K562 (cell line): ENCODE measurements at regions not wholly inside any gene's neighbourhood (a gene's known extent, or its start where the extent isn't known, plus 50 kb on each side); places are given as distances from the start of the nearest gene placed in this dataset.

Source experiments
- ATAC-seq: fragments of 200-7000 bp; cut with Tn5 transposase; 3 replicates; pipeline ENCODE4 v1.9.1; 2020; ENCODE audit warnings: moderate library complexity
- BruUV-seq: library from RNA; stranded (reverse); fragments of 400-500 nt; replicated peaks from 2 replicates; lab custom pipeline; 2021; lab: Mats Ljungman, UMichigan
- CTCF ChIA-PET: fragments of 300-600 bp; formaldehyde crosslinking; extraction: SDS; loops from one replicate; lab custom pipeline; 2021; ENCODE audit warnings: low intra/inter-chr PET ratio; lab: Yijun Ruan, JAX
- POLR2A ChIA-PET: fragments of 300-600, 350-650 bp; sonication (Branson Sonifier 250); formaldehyde crosslinking; extraction: SDS; loops from one replicate; lab custom pipeline; 2021; ENCODE audit warnings: antibody characterized with exemption, inconsistent platforms; lab: Yijun Ruan, JAX
- DNase-seq, 4 experiments: peaks; one replicate each; pipeline versions ENCODE4 v3.0.0 to v3.0.0-alpha.2; 2011 to 2018; ENCODE audit warnings: low spot score in 3 of 4, mixed read lengths in 3 of 4; ENCODE audit errors: extremely low read depth in 1 of 4
- FAIRE-seq: peaks from 2 replicates; lab custom pipeline; 2011; peaks lifted over from hg19 to GRCh38; lab: Jason Lieb, UNC
- H2AFZ ChIP-seq: 2 replicates; pipeline ENCODE4 v1.6.0; 2011; ENCODE audit warnings: low read depth, low read length, control low read depth, inconsistent platforms
- H3K27ac ChIP-seq: fragments of 200-600 bp; 3 replicates; pipeline ENCODE4 v1.8.0; 2011; ENCODE audit warnings: low read depth, mild to moderate bottlenecking, control low read depth, inconsistent platforms, low read length, moderate library complexity, mixed read lengths; ENCODE audit errors: extremely low read depth
- H3K27me3 ChIP-seq, 2 experiments: fragments of 300-600 bp in 1 of 2; 2 replicates in 1 of 2; 3 replicates in 1 of 2; pipeline versions ENCODE4 v1.6.0 to v1.8.0; 2011; ENCODE audit warnings: inconsistent platforms in 2 of 2, low read length in 2 of 2, mild to moderate bottlenecking in 1 of 2, mixed read lengths in 1 of 2, moderate library complexity in 1 of 2; ENCODE audit not compliant: control insufficient read depth in 2 of 2, insufficient read depth in 2 of 2
- H3K36me3 ChIP-seq: fragments of 300-600 bp; 3 replicates; pipeline ENCODE4 v1.8.0; 2011; ENCODE audit warnings: mild to moderate bottlenecking, low read length, inconsistent platforms; ENCODE audit not compliant: control insufficient read depth, insufficient read depth
- H3K4me1 ChIP-seq, 2 experiments: fragments of 200-600 bp in 1 of 2; replicated peaks in 1 of 2; 2 replicates in 1 of 2; 3 replicates in 1 of 2; pipeline versions ENCODE4 v1.5.1 to v1.8.0; 2011; ENCODE audit warnings: inconsistent platforms in 2 of 2, low read length in 2 of 2, mild to moderate bottlenecking in 1 of 2, mixed read lengths in 1 of 2, moderate library complexity in 1 of 2; ENCODE audit not compliant: control insufficient read depth in 2 of 2, insufficient read depth in 2 of 2
- H3K4me2 ChIP-seq: 2 replicates; pipeline ENCODE4 v1.6.1; 2011; ENCODE audit warnings: low read length, control low read depth, inconsistent platforms, mixed read lengths; ENCODE audit not compliant: insufficient read depth
- H3K4me3 ChIP-seq: fragments of 200-600 bp; sonication (generic), shearing (Covaris generic); 2 replicates; pipeline ENCODE4 v1.5.1; 2016; ENCODE audit warnings: control low read depth, inconsistent platforms
- H3K79me2 ChIP-seq: fragments of 200-600 bp; 3 replicates; pipeline ENCODE4 v1.8.0; 2011; ENCODE audit warnings: low read length, inconsistent platforms; ENCODE audit not compliant: control insufficient read depth, insufficient read depth
- H3K9ac ChIP-seq, 2 experiments: 2 replicates each; pipeline versions ENCODE4 v1.6.0 to v1.6.1; 2011; ENCODE audit warnings: low read depth in 2 of 2, low read length in 2 of 2, control low read depth in 1 of 2, inconsistent platforms in 1 of 2, mild to moderate bottlenecking in 1 of 2, mixed read lengths in 1 of 2; ENCODE audit not compliant: insufficient read depth in 1 of 2
- H3K9me1 ChIP-seq: one replicate; pipeline ENCODE4 v1.6.0; 2011; ENCODE audit warnings: inconsistent platforms, mild to moderate bottlenecking, low read length, moderate library complexity; ENCODE audit not compliant: control insufficient read depth, insufficient read depth
- H3K9me3 ChIP-seq: replicated peaks from 2 replicates; pipeline ENCODE4 v1.5.1; 2011; ENCODE audit warnings: low read depth, low read length, inconsistent platforms; ENCODE audit not compliant: control insufficient read depth, insufficient read depth
- H4K20me1 ChIP-seq: replicated peaks from 2 replicates; pipeline ENCODE4 v1.6.1; 2011; ENCODE audit warnings: low read length, inconsistent platforms, mixed read lengths; ENCODE audit not compliant: control insufficient read depth, insufficient read depth
- CREM ChIP-seq: IDR thresholded peaks from 2 replicates; pipeline ENCODE4 v1.6.1; 2014; ENCODE audit warnings: antibody characterized with exemption, low read depth
- ELF4 ChIP-seq: fragments of 450-650 bp; formaldehyde crosslinking; IDR thresholded peaks from 2 replicates; pipeline ENCODE4 v1.4.0; 2022; ENCODE audit warnings: missing genetic modification characterization
- ETV6 ChIP-seq, 3 experiments: fragments of 150-350 bp in 1 of 3; sonication (generic) in 1 of 3; formaldehyde crosslinking in 1 of 3; IDR thresholded peaks; 2 replicates each; pipeline versions ENCODE4 v1.6.1 to v1.8.0; 2014 to 2022; ENCODE audit warnings: borderline replicate concordance in 2 of 3, low read depth in 2 of 3, antibody characterized with exemption in 1 of 3, low read length in 1 of 3, mild to moderate bottlenecking in 1 of 3, missing genetic modification reagents in 1 of 3
- FUS ChIP-seq: fragments of 200-400 bp; formaldehyde crosslinking; optimal IDR thresholded peaks from 2 replicates; pipeline ENCODE3; 2017; ENCODE audit warnings: low read depth, low read length
- MCM2 ChIP-seq: fragments of 450-650 bp; IDR thresholded peaks from 2 replicates; pipeline ENCODE4 v1.6.1; 2017; ENCODE audit warnings: low read depth, mild to moderate bottlenecking
- MCM5 ChIP-seq: fragments of 450-650 bp; IDR thresholded peaks from 2 replicates; pipeline ENCODE4 v1.6.1; 2016; ENCODE audit warnings: low read depth
- MYBL2 ChIP-seq, 2 experiments: fragments of 450-650 bp in 1 of 2; sonication (generic) in 1 of 2; formaldehyde crosslinking in 1 of 2; IDR thresholded peaks; 2 replicates each; pipeline versions ENCODE4 v1.6.1 to v1.8.1; 2017 to 2022; ENCODE audit warnings: borderline replicate concordance in 1 of 2, inconsistent platforms in 1 of 2, low read depth in 1 of 2, mild to moderate bottlenecking in 1 of 2, missing genetic modification reagents in 1 of 2, moderate library complexity in 1 of 2
- NCOA2 ChIP-seq, 2 experiments: fragments of 450-650 bp; IDR thresholded peaks; 2 replicates each; pipeline ENCODE4 v1.6.1; 2018; ENCODE audit warnings: mild to moderate bottlenecking in 2 of 2, moderate library complexity in 1 of 2; ENCODE audit not compliant: partially characterized antibody in 2 of 2
- ZFP1 ChIP-seq: fragments of 450-650 bp; formaldehyde crosslinking; IDR thresholded peaks from 2 replicates; pipeline ENCODE4 v1.4.0; 2020; ENCODE audit warnings: mild to moderate bottlenecking, mixed read lengths
- ZFX ChIP-seq: sonication (generic); formaldehyde crosslinking; IDR thresholded peaks from 2 replicates; pipeline ENCODE4 v1.8.0; 2022; ENCODE audit warnings: mild to moderate bottlenecking, missing genetic modification reagents, moderate library complexity
- ZNF197 ChIP-seq: fragments of 200-800 bp; sonication (Bioruptor generic); IDR thresholded peaks from 2 replicates; pipeline ENCODE4 v1.6.1; 2016; ENCODE audit warnings: low read depth, missing genetic modification characterization, missing compliant biosample characterization
- ZNF3 ChIP-seq: fragments of 250-450 bp; sonication (Bioruptor Pico); IDR thresholded peaks from 2 replicates; pipeline ENCODE4 v1.5.0; 2021; ENCODE audit warnings: mild to moderate bottlenecking, moderate library complexity
- ZNF324 ChIP-seq: fragments of 250-450 bp; sonication (Bioruptor Pico); IDR thresholded peaks from 2 replicates; pipeline ENCODE4 v1.4.0; 2020; ENCODE audit warnings: mild to moderate bottlenecking
- in situ Hi-C: fragments of 300-500 bp; cut with MboI; formaldehyde crosslinking; loops from 4 replicates; pipeline ENCODE4 v1.15.0; 2018; ENCODE audit warnings: inconsistent platforms, mixed read lengths
- intact Hi-C: fragments of 100-400 bp; cut with micrococcal nuclease; formaldehyde crosslinking; loops from 2 replicates; pipeline ENCODE4 v1.14.2; 2022
- TF ChIP-seq, protein P1 (sequence below): fragments of 450-650 bp; formaldehyde crosslinking; IDR thresholded peaks from 2 replicates; pipeline ENCODE4 v1.4.0; 2020; ENCODE audit warnings: mild to moderate bottlenecking, mixed read lengths
- TF ChIP-seq, protein P2 (sequence below): fragments of 250-450 bp; sonication (Bioruptor Pico); IDR thresholded peaks from 2 replicates; pipeline ENCODE4 v1.4.0; 2020; ENCODE audit warnings: mild to moderate bottlenecking, moderate library complexity, borderline replicate concordance

- in situ Hi-C loops = no loop called here
- Histone ChIP-seq H3K9ac (no peak overlapping the region), H3K4me2 (no peak overlapping the region), H3K4me1 (no peaks in the 10 kb centered on the region), H3K27me3 (no peaks in the 10 kb centered on the region), H3K9me3 (no peaks in the 10 kb centered on the region), H2AFZ (no peak overlapping the region), H3K27ac (no peak overlapping the region), H3K4me3 (no peak overlapping the region), H4K20me1 (no peaks in the 10 kb centered on the region), H3K79me2 (no peaks in the 10 kb centered on the region), H3K9me1 (no peaks in the 10 kb centered on the region), H3K36me3 (no peaks in the 10 kb centered on the region)
- DNase-seq (no peak), ATAC-seq (no peak), FAIRE-seq (no peak)
- CTCF ChIA-PET = no interaction called here
- BruUV-seq = no TSS peak
- POLR2A ChIA-PET = no interaction called here
- no peak for TF ChIP-seq MYBL2 (IDR thresholded peaks at IDR 0.05; ENCODE audit: low read depth)
- TF ChIP-seq MYBL2 (CRISPR knock-in tag; IDR thresholded peaks at IDR 0.05; ENCODE audit: borderline replicate concordance) = no peak
- no peak for TF ChIP-seq ZFP1 (CRISPR knock-in tag)
- TF ChIP-seq, protein P1, sequence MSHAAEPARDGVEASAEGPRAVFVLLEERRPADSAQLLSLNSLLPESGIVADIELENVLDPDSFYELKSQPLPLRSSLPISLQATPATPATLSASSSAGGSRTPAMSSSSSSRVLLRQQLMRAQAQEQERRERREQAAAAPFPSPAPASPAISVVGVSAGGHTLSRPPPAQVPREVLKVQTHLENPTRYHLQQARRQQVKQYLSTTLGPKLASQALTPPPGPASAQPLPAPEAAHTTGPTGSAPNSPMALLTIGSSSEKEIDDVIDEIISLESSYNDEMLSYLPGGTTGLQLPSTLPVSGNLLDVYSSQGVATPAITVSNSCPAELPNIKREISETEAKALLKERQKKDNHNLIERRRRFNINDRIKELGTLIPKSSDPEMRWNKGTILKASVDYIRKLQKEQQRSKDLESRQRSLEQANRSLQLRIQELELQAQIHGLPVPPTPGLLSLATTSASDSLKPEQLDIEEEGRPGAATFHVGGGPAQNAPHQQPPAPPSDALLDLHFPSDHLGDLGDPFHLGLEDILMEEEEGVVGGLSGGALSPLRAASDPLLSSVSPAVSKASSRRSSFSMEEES (CRISPR knock-in tag) = no peak
- TF ChIP-seq FUS = no peak
- no peak for TF ChIP-seq MCM2
- no peak for TF ChIP-seq MCM5
- no peak for TF ChIP-seq ETV6 (IDR thresholded peaks at IDR 0.05; ENCODE audit: borderline replicate concordance in 1 of 2, low read depth in 2 of 2, low read length in 1 of 2)
- no peak for TF ChIP-seq ETV6 (CRISPR knock-in tag; IDR thresholded peaks at IDR 0.05; ENCODE audit: borderline replicate concordance)
- no peak for TF ChIP-seq NCOA2 (IDR thresholded peaks at IDR 0.05; ENCODE audit: partially characterized antibody in 2 of 2)
- TF ChIP-seq, protein P2, sequence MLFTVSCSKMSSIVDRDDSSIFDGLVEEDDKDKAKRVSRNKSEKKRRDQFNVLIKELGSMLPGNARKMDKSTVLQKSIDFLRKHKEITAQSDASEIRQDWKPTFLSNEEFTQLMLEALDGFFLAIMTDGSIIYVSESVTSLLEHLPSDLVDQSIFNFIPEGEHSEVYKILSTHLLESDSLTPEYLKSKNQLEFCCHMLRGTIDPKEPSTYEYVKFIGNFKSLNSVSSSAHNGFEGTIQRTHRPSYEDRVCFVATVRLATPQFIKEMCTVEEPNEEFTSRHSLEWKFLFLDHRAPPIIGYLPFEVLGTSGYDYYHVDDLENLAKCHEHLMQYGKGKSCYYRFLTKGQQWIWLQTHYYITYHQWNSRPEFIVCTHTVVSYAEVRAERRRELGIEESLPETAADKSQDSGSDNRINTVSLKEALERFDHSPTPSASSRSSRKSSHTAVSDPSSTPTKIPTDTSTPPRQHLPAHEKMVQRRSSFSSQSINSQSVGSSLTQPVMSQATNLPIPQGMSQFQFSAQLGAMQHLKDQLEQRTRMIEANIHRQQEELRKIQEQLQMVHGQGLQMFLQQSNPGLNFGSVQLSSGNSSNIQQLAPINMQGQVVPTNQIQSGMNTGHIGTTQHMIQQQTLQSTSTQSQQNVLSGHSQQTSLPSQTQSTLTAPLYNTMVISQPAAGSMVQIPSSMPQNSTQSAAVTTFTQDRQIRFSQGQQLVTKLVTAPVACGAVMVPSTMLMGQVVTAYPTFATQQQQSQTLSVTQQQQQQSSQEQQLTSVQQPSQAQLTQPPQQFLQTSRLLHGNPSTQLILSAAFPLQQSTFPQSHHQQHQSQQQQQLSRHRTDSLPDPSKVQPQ (CRISPR knock-in tag) = no peak
- TF ChIP-seq CREM = no peak
- TF ChIP-seq ZNF3 (CRISPR knock-in tag) = no peak
- TF ChIP-seq ZNF197 (CRISPR knock-in tag) = no peak
- no peak for TF ChIP-seq ZFX (CRISPR knock-in tag)
- TF ChIP-seq ZNF324 = no peak
- no peak for TF ChIP-seq ELF4 (CRISPR knock-in tag)
- intact Hi-C loops = no loop called here
Measured at GRCh38 chr12:90038289-90038688, 329.7 kb upstream of the ATP2B1 start.
